Brain microvascular endothelial cell (primary cell): ENCODE measurements at regions not wholly inside any gene's neighbourhood (a gene's known extent, or its start where the extent isn't known, plus 50 kb on each side); places are given as distances from the start of the nearest gene placed in this dataset.
A peak's percentile ranks its signal among the peaks of the same experiment; 100 is the strongest.

Source experiments
- DNase-seq: peaks from one replicate; pipeline ENCODE4 v3.0.0-alpha.2; 2020
- H3K27ac ChIP-seq: fragments of 250-450 bp; sonication (Bioruptor Pico); 2 replicates; pipeline ENCODE4 v1.5.1; 2020; ENCODE audit warnings: mild to moderate bottlenecking, moderate library complexity
- H3K27me3 ChIP-seq: fragments of 250-450 bp; sonication (Bioruptor Pico); replicated peaks from 2 replicates; pipeline ENCODE4 v1.5.1; 2020; ENCODE audit warnings: mild to moderate bottlenecking
- H3K36me3 ChIP-seq: fragments of 250-450 bp; sonication (Bioruptor Pico); replicated peaks from 2 replicates; pipeline ENCODE4 v1.5.1; 2020; ENCODE audit warnings: mild to moderate bottlenecking
- H3K4me3 ChIP-seq: 2 replicates; pipeline ENCODE4 v1.5.1; 2011; ENCODE audit warnings: low read depth, mild to moderate bottlenecking, control low read depth, low read length, moderate library complexity
- CTCF ChIP-seq: IDR thresholded peaks from 2 replicates; pipeline ENCODE4 v1.5.1; 2011; ENCODE audit warnings: low read depth, mild to moderate bottlenecking, moderate library complexity, low read length, control low read depth, inconsistent platforms; ENCODE audit errors: missing control alignments
- in situ Hi-C: cut with HindIII; loops from 2 replicates; pipeline ENCODE4 v1.10.0; 2017; ENCODE audit warnings: low sequenced_read_pairs, low pct_ligation_motif_present

GRCh38 chr12:94867066-94867855 is 136.2 kb downstream of the NDUFA12 start:
- in situ Hi-C loops: no loop called here
- Histone ChIP-seq H3K36me3 (no peaks in the 10 kb centered on the region), H3K4me3 (no peak overlapping the region), H3K27ac (no peak overlapping the region), H3K27me3 (peaks cover 7% of the 10 kb centered on the region)
- peak; percentile 39 for DNase-seq
- no peak for TF ChIP-seq CTCF

- no peak for TF ChIP-seq CTCF
- Histone ChIP-seq H3K27ac (no peak overlapping the region), H3K4me3 (no peak overlapping the region), H3K27me3 (no peaks in the 10 kb centered on the region), H3K36me3 (no peaks in the 10 kb centered on the region)
- no peak for DNase-seq
- in situ Hi-C loops: no loop called here
These were observed 138.5 kb downstream of the NDUFA12 start for GRCh38 chr12:94864987-94865386.

- in situ Hi-C loops: no loop called here
- no peak for DNase-seq
- no peak for TF ChIP-seq CTCF
These were observed 140.0 kb downstream of the NDUFA12 start for GRCh38 chr12:94863321-94864035.

GRCh38 chr12:94862421-94862820 is 141.1 kb downstream of the NDUFA12 start:
- no peak for TF ChIP-seq CTCF
- H3K36me3 ChIP-seq: no peaks in the 10 kb centered on the region
- H3K4me3 ChIP-seq: no peak overlapping the region
- in situ Hi-C loops: no loop called here
- H3K27me3 ChIP-seq: no peaks in the 10 kb centered on the region
- no peak overlapping the region for H3K27ac ChIP-seq
- DNase-seq: no peak

More at GRCh38 chr12:94863321-94864035, 140.0 kb downstream of the NDUFA12 start:
- H3K27me3 ChIP-seq: no peaks in the 10 kb centered on the region
- no peak overlapping the region for H3K27ac ChIP-seq
- H3K36me3 ChIP-seq: no peaks in the 10 kb centered on the region
- H3K4me3 ChIP-seq: no peak overlapping the region

GRCh38 chr12:94856324-94856723 is 147.2 kb downstream of the NDUFA12 start:
- TF ChIP-seq CTCF: no peak
- Histone ChIP-seq H3K27me3 (no peaks in the 10 kb centered on the region), H3K27ac (no peak overlapping the region), H3K4me3 (no peak overlapping the region), H3K36me3 (no peaks in the 10 kb centered on the region)
- in situ Hi-C loops: no loop called here
- DNase-seq: no peak
